ENCODE measurements at regions not wholly inside any gene's neighbourhood (a gene's known extent, or its start where the extent isn't known, plus 50 kb on each side); places are given as distances from the start of the nearest gene placed in this dataset.

DNA sequence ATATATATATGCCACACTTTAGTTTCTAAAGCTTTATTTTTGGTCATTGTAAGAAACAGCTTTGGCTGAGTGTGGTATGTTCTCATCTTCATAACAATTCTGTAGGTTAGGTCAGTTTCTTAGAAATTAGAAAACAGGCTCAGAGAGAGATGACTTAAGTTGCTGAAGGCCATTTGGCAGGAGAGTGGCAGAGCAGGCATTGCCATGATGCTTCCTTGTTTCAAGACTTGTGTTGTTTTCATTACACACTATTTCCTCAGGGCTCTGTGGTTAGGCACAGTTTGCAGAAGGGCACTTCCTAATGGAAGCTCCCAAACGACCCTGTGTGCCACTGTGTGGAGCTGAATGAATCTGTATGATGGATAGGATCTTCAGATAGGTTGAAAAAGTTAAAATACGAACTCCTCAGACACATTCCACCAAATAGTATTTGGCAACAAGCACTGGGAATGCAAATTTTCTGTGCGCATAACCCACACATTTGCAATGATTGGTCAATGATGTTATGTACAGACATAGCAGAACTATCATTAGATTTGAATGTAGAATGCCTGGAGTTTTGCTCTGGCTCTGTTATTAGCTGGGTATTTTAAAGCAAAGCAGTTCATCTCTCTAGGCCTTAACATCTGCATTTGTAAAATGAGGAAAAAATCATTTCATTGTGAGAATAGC, 274.3 kb upstream of the HS3ST1 start:
- peaks cover 5% of the 10 kb centered on the region for H3K4me1 Mint-ChIP-seq (ENCODE audit: low read depth)
- H3K27ac Mint-ChIP-seq: no peak overlapping the region
- no peaks in the 10 kb centered on the region for H3K36me3 Mint-ChIP-seq (ENCODE audit: low read depth)
- intact Hi-C loops (cut with micrococcal nuclease): no loop called here
- no peak overlapping the region for H3K4me3 Mint-ChIP-seq
- H3K9me3 Mint-ChIP-seq: no peaks in the 10 kb centered on the region
- no peaks in the 10 kb centered on the region for H3K27me3 Mint-ChIP-seq

DNA sequence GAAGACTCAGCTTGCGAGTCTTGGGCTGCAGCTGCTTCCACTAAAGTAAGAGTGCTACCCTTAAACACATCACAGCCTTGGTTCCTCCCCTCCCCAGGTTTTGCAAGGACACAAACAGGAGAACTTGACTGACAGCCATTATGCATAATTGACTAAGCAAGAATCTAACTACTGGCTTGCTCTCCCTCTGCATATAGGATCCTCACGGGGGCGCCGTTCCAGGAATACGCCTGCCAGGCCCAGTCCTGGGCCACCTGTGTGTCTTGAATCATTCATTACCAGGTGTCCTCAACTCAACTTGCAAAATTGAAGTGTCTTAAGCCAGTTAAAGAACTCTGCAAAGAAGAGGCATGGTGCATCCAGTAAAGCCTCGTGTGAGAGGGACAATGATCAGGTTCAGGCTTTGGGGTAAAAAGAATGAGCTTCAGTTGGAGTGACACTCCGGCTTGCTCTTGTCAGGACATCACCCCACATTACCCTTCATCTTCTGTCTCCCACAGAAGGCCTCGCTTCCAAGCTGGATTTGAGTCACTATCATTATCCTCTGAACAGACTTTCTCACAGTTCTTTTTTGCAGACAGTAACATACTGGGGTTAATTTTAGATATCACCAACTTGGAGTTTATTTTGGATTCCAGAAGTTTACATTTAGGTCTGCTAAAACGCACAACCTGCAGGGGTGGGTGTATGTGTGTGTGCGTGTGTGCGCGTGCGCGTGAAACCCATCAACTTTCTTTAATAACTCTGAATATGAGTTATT, 273.5 kb upstream of the HS3ST1 start:
- Mint-ChIP-seq H3K9me3 (no peaks in the 10 kb centered on the region), H3K4me3 (no peak overlapping the region), H3K27me3 (no peaks in the 10 kb centered on the region), H3K4me1 (ENCODE audit: low read depth) (peaks cover 5% of the 10 kb centered on the region), H3K36me3 (ENCODE audit: low read depth) (no peaks in the 10 kb centered on the region), H3K27ac (no peak overlapping the region)
- intact Hi-C loops (cut with micrococcal nuclease): no loop called here

- H3K27me3 Mint-ChIP-seq: no peaks in the 10 kb centered on the region
Observed at GRCh38 chr4:11700751-11701226, 272.1 kb upstream of the HS3ST1 start.

GRCh38 chr4:11698846-11699590, 270.3 kb upstream of the HS3ST1 start:
- no peak overlapping the region for H3K27ac Mint-ChIP-seq

More at GRCh38 chr4:11700751-11701226, 272.1 kb upstream of the HS3ST1 start:
- Mint-ChIP-seq H3K27ac (no peak overlapping the region), H3K36me3 (ENCODE audit: low read depth) (no peaks in the 10 kb centered on the region), H3K4me3 (no peak overlapping the region), H3K9me3 (no peaks in the 10 kb centered on the region), H3K4me1 (ENCODE audit: low read depth) (peaks cover 5% of the 10 kb centered on the region)
- intact Hi-C loops (cut with micrococcal nuclease): no loop called here

GRCh38 chr4:11698033-11698432, 269.3 kb upstream of the HS3ST1 start:
- Mint-ChIP-seq H3K27me3 (no peaks in the 10 kb centered on the region), H3K4me3 (no peak overlapping the region), H3K36me3 (ENCODE audit: low read depth) (no peaks in the 10 kb centered on the region), H3K27ac (no peak overlapping the region), H3K4me1 (ENCODE audit: low read depth) (peaks cover 5% of the 10 kb centered on the region), H3K9me3 (peaks cover 12% of the 10 kb centered on the region)
- intact Hi-C loops (cut with micrococcal nuclease): no loop called here

More at GRCh38 chr4:11698846-11699590, 270.3 kb upstream of the HS3ST1 start:
- H3K27me3 Mint-ChIP-seq: no peaks in the 10 kb centered on the region
- no peaks in the 10 kb centered on the region for H3K36me3 Mint-ChIP-seq (ENCODE audit: low read depth)
- H3K4me3 Mint-ChIP-seq: no peak overlapping the region
- H3K9me3 Mint-ChIP-seq: peaks cover 3% of the 10 kb centered on the region
- peaks cover 5% of the 10 kb centered on the region for H3K4me1 Mint-ChIP-seq (ENCODE audit: low read depth)
- intact Hi-C loops (cut with micrococcal nuclease): no loop called here

DNA sequence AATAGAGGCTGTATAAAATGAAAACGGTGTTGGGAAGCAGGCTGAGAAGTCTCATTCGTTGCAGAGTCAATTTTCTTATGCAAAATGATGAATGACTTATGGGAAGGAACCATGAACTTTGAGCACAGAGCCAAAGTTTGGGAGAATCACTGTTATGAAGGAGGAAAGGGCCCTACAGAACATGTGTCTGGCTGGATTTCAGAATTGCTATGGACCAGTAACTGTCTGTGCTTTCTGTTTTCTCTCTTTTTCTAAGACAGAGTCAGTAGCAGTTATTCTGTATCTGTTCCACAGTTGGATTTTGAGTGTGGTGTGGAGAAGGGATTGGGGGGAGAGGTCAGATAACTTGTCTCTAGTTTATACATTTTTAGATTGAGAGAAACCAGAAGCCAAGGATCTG, 265.0 kb upstream of the HS3ST1 start:
- Mint-ChIP-seq H3K27ac (no peak overlapping the region), H3K4me1 (ENCODE audit: low read depth) (peaks cover 6% of the 10 kb centered on the region), H3K27me3 (no peaks in the 10 kb centered on the region), H3K36me3 (ENCODE audit: low read depth) (no peaks in the 10 kb centered on the region), H3K9me3 (peaks cover 28% of the 10 kb centered on the region), H3K4me3 (no peak overlapping the region)
- intact Hi-C loops (cut with micrococcal nuclease): no loop called here

- Mint-ChIP-seq H3K4me1 (ENCODE audit: low read depth) (peaks cover 6% of the 10 kb centered on the region), H3K4me3 (no peak overlapping the region), H3K27me3 (no peaks in the 10 kb centered on the region), H3K36me3 (ENCODE audit: low read depth) (no peaks in the 10 kb centered on the region), H3K27ac (no peak overlapping the region), H3K9me3 (peaks cover 28% of the 10 kb centered on the region)
- intact Hi-C loops (cut with micrococcal nuclease): no loop called here
Observed at GRCh38 chr4:11691236-11691635, 262.5 kb upstream of the HS3ST1 start.

- H3K4me3 Mint-ChIP-seq: no peak overlapping the region
- H3K9me3 Mint-ChIP-seq: peaks cover 12% of the 10 kb centered on the region
- H3K36me3 Mint-ChIP-seq (ENCODE audit: low read depth): no peaks in the 10 kb centered on the region
- H3K27ac Mint-ChIP-seq: no peak overlapping the region
- peaks cover 6% of the 10 kb centered on the region for H3K4me1 Mint-ChIP-seq (ENCODE audit: low read depth)
- intact Hi-C loops (cut with micrococcal nuclease): no loop called here
- H3K27me3 Mint-ChIP-seq: no peaks in the 10 kb centered on the region
Observed at GRCh38 chr4:11687727-11688126, 259.0 kb upstream of the HS3ST1 start.

DNA sequence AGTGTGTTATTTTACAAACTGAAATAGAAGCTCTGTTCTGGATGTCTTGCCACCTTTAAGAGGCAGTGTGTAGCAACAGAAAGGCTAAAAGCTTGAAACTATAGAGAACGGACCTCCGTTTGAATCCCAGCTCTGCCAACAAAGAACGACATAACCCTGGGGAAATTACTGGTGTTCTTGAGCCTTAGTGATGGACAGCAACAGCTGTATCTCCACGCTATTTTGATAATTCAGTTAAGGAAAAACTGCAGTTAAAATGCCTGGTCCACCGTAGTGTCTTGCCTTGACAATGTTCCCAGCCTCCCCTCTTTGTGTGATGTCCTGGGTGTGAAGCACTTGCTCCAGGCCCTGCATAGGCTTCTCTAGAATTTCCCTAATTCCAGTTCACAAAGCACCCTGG, 256.8 kb upstream of the HS3ST1 start:
- Mint-ChIP-seq H3K36me3 (ENCODE audit: low read depth) (no peaks in the 10 kb centered on the region), H3K4me1 (ENCODE audit: low read depth) (no peaks in the 10 kb centered on the region), H3K9me3 (no peaks in the 10 kb centered on the region), H3K4me3 (no peak overlapping the region), H3K27me3 (no peaks in the 10 kb centered on the region), H3K27ac (no peak overlapping the region)
- intact Hi-C loops (cut with micrococcal nuclease): no loop called here

DNA sequence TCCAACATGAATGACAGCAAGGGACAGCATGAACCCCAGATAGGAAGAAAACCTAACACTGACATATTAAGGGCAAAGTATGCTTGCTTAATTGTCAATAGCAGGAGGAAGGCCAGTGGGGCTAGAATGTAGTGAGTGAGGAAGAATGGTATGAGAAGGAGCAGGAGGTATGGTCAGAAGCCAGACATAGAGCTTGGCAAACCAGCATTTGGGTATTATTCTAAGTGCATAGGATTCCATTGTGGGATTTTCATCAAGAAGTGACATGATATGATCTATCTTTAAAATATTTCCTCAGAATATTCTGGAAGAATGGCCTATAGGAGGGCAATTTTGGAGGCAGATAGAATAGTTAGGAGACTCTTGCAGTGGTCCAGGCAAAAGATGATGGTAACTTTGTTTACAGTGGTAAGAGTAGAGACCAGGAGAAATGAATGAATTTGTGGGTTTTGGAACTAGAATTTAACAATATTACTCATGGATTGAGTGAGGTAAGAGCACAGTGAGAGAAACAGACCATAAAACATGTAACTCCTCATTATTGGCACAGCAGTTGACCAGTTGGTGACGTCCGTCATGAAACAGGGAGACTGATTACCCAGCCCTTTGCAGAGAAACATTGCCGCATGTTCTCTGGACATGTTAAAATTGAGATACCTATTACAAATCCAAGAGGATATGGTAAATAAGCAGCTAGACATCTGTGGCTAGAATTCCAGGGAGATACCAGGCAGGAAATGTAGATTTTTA, 246.5 kb upstream of the HS3ST1 start:
- Mint-ChIP-seq H3K27me3 (no peaks in the 10 kb centered on the region), H3K27ac (no peak overlapping the region), H3K4me1 (ENCODE audit: low read depth) (no peaks in the 10 kb centered on the region), H3K36me3 (ENCODE audit: low read depth) (no peaks in the 10 kb centered on the region), H3K4me3 (no peak overlapping the region), H3K9me3 (peaks cover 9% of the 10 kb centered on the region)
- intact Hi-C loops (cut with micrococcal nuclease): no loop called here

DNA sequence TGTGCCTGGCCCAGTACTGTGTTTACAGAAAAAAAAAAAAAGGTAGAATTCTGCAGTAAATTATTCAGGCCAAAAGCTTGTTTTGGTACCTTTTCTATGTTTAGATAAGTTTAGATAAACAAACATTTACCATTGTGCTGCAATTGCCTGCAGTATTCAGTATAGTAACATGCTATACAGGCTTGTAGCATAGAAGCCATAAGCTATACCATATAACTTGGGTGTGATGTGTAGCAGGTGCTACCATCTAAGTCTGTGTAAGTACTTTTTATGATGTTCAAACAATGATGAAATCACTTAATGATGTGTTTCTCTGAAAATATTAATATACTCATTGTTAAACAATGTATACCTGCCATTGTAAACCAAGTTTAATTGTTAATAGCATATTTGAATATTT, 241.6 kb upstream of the HS3ST1 start:
- H3K27me3 Mint-ChIP-seq: no peaks in the 10 kb centered on the region
- no peaks in the 10 kb centered on the region for H3K4me1 Mint-ChIP-seq (ENCODE audit: low read depth)
- H3K27ac Mint-ChIP-seq: no peak overlapping the region
- H3K9me3 Mint-ChIP-seq: peaks cover 17% of the 10 kb centered on the region
- H3K4me3 Mint-ChIP-seq: no peak overlapping the region
- intact Hi-C loops (cut with micrococcal nuclease): no loop called here
- H3K36me3 Mint-ChIP-seq (ENCODE audit: low read depth): no peaks in the 10 kb centered on the region

DNA sequence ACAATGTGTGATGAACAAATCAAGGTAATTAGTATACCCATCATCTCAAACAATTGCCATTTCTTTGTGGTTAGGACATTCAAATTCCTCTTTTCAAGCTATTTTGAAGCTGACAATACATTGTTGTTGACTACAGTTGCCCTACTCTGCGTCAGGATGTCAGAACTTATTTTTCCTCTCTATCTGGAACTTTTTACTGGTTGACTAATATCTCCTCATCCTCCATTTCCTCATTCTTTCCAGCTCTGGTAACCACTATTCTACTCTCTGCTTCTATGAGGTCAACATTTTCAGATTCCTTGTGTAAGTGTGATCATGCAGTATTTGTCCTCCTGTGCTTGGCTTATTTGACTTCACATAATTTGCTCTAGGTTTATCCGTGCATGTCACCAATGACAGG, 240.5 kb upstream of the HS3ST1 start:
- Mint-ChIP-seq H3K4me1 (ENCODE audit: low read depth) (no peaks in the 10 kb centered on the region), H3K27ac (no peak overlapping the region), H3K9me3 (peaks cover 18% of the 10 kb centered on the region), H3K36me3 (ENCODE audit: low read depth) (no peaks in the 10 kb centered on the region), H3K4me3 (no peak overlapping the region), H3K27me3 (no peaks in the 10 kb centered on the region)
- intact Hi-C loops (cut with micrococcal nuclease): no loop called here

GRCh38 chr4:11663114-11663513, 234.4 kb upstream of the HS3ST1 start:
- H3K27me3 Mint-ChIP-seq: no peaks in the 10 kb centered on the region
- H3K4me3 Mint-ChIP-seq: no peak overlapping the region
- intact Hi-C loops (cut with micrococcal nuclease): no loop called here
- no peak overlapping the region for H3K27ac Mint-ChIP-seq
- no peaks in the 10 kb centered on the region for H3K4me1 Mint-ChIP-seq (ENCODE audit: low read depth)
- peaks cover 11% of the 10 kb centered on the region for H3K9me3 Mint-ChIP-seq
- no peaks in the 10 kb centered on the region for H3K36me3 Mint-ChIP-seq (ENCODE audit: low read depth)
